ENCODE measurements at regions not wholly inside any gene's neighbourhood (a gene's known extent, or its start where the extent isn't known, plus 50 kb on each side); places are given as distances from the start of the nearest gene placed in this dataset.

GRCh38 chr4:31075969-31076368, 355.8 kb downstream of the PCDH7 start:
- no peak for TF ChIP-seq EZH2 (IDR thresholded peaks at IDR 0.05; ENCODE audit: borderline replicate concordance, low read depth, low read length, poor library complexity, severe bottlenecking)
- TF ChIP-seq CTCF (conservative IDR thresholded peaks at IDR 0.05; ENCODE audit: low read depth, low read length): no peak
